Activated CD8-positive, alpha-beta T cell treated with anti-CD3 and anti-CD28 coated beads, Interleukin-2, amount 10 ng/mL, durations not matched to agents 7 days and 5 days (primary cell): ENCODE measurements at regions not wholly inside any gene's neighbourhood (a gene's known extent, or its start where the extent isn't known, plus 50 kb on each side); places are given as distances from the start of the nearest gene placed in this dataset.

Source experiments
- ATAC-seq: fragments of 150-1000 bp; cut with Tn5 transposase; one replicate; pipeline ENCODE4 v1.10.0; 2021; ENCODE audit warnings: moderate library complexity
- CTCF ChIA-PET: fragments of 350-600 bp; sonication (Branson Sonifier 250); formaldehyde crosslinking; loops from one replicate; lab custom pipeline; 2021; ENCODE audit warnings: antibody characterized with exemption; lab: Charles Lee
- POLR2A ChIA-PET: fragments of 350-600 bp; sonication (Branson Sonifier 250); formaldehyde crosslinking; loops from one replicate; lab custom pipeline; 2021; ENCODE audit warnings: antibody characterized with exemption; lab: Charles Lee
- DNase-seq: peaks from one replicate; pipeline ENCODE4 v3.0.0-alpha.2; 2020
- H3K27ac Mint-ChIP-seq: one replicate; pipeline ENCODE4 v1.8.0; 2021; ENCODE audit warnings: mild to moderate bottlenecking, mixed read lengths
- H3K27me3 Mint-ChIP-seq: one replicate; pipeline ENCODE4 v1.8.0; 2021; ENCODE audit warnings: low read depth, mixed read lengths
- H3K36me3 Mint-ChIP-seq: one replicate; pipeline ENCODE4 v1.8.0; 2021; ENCODE audit warnings: low read depth, mixed read lengths
- H3K4me1 Mint-ChIP-seq: one replicate; pipeline ENCODE4 v1.8.0; 2021; ENCODE audit warnings: low read depth, mixed read lengths
- H3K4me3 Mint-ChIP-seq: one replicate; pipeline ENCODE4 v1.8.0; 2021; ENCODE audit warnings: mild to moderate bottlenecking, mixed read lengths
- H3K9me3 Mint-ChIP-seq: one replicate; pipeline ENCODE4 v1.8.0; 2022; ENCODE audit warnings: mixed read lengths; ENCODE audit not compliant: insufficient read depth

DNA sequence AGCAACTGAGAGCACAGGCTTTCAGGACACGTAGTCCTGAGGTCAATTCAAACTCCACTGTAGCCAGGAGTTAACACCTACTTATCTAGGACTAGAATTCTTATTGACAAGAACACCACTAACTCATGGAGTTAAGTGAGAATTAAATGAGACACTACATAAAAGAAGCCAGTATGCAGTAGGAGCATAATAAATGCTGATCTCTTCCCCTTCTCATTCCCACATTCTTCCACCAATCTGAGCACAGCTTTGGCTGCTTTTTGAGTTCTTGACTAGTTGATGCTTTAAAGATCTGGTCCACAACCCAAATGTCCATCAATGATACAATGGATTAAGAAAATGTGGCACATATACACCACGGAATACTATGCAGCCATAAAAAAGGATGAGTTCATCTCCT lies 55.2 kb downstream of the TTC32 start:
- H3K4me3 Mint-ChIP-seq = no peak overlapping the region
- no peaks in the 10 kb centered on the region for H3K36me3 Mint-ChIP-seq
- H3K27me3 Mint-ChIP-seq = no peaks in the 10 kb centered on the region
- POLR2A ChIA-PET = no interaction called here
- H3K9me3 Mint-ChIP-seq = no peaks in the 10 kb centered on the region
- ATAC-seq = no peak
- H3K27ac Mint-ChIP-seq = no peak overlapping the region
- DNase-seq = no peak
- CTCF ChIA-PET = interaction anchor here (1.6 kb wide), 1 partner anchor 17 kb away, joined by 4 read pairs; no protein-coding TSS in a partner anchor
- no peaks in the 10 kb centered on the region for H3K4me1 Mint-ChIP-seq

DNA sequence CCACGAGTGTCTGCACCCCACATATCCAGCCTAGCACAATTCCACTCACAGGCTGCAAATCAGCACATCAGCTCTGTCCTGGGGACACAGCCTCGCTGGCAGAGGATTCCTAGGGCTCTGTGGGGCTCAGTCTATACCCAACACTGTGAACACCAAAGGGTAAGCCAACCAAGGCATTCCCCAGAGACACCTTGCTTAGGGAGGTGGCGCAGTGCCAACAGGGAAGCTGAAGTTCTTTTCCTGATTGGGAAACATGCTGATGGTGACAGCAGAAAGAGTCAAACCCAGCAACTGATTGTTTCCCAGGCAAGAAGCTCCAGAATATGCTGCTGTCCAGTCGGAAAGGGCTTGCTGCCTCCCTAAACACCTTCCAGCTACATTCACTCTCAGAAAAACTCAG lies 55.8 kb downstream of the TTC32 start:
- CTCF ChIA-PET = interaction anchor here (1.6 kb wide), 1 partner anchor 17 kb away, joined by 4 read pairs; no protein-coding TSS in a partner anchor
- Mint-ChIP-seq H3K36me3 (no peaks in the 10 kb centered on the region), H3K27me3 (no peaks in the 10 kb centered on the region), H3K27ac (no peak overlapping the region), H3K4me1 (no peaks in the 10 kb centered on the region), H3K4me3 (no peak overlapping the region), H3K9me3 (no peaks in the 10 kb centered on the region)
- POLR2A ChIA-PET = no interaction called here
- DNase-seq (no peak), ATAC-seq (no peak)

- Mint-ChIP-seq H3K4me3 (no peak overlapping the region), H3K27me3 (no peaks in the 10 kb centered on the region), H3K36me3 (no peaks in the 10 kb centered on the region), H3K27ac (no peak overlapping the region), H3K4me1 (no peaks in the 10 kb centered on the region), H3K9me3 (no peaks in the 10 kb centered on the region)
- ChIA-PET POLR2A (no interaction called here), CTCF (interaction anchor here (0.6 to 1.6 kb wide), 2 partner anchors 18 to 32 kb away, joined by 3 to 4 read pairs; no protein-coding TSS in a partner anchor)
- DNase-seq (no peak), ATAC-seq (no peak)
Measured at GRCh38 chr2:19845323-19845920, 56.4 kb downstream of the TTC32 start.

- no peak for DNase-seq
- ATAC-seq = no peak
- POLR2A ChIA-PET = no interaction called here
- Mint-ChIP-seq H3K4me3 (no peak overlapping the region), H3K4me1 (peaks cover 4% of the 10 kb centered on the region), H3K36me3 (no peaks in the 10 kb centered on the region), H3K27ac (no peak overlapping the region), H3K27me3 (no peaks in the 10 kb centered on the region), H3K9me3 (no peaks in the 10 kb centered on the region)
- CTCF ChIA-PET = interaction anchor here (0.6 to 1.6 kb wide), 2 partner anchors 18 to 32 kb away, joined by 3 to 4 read pairs; no protein-coding TSS in a partner anchor
Measured at GRCh38 chr2:19844750-19845149, 57.0 kb downstream of the TTC32 start.

- ChIA-PET POLR2A (no interaction called here), CTCF (no interaction called here)
- Mint-ChIP-seq H3K36me3 (no peaks in the 10 kb centered on the region), H3K27ac (no peak overlapping the region), H3K9me3 (no peaks in the 10 kb centered on the region), H3K4me1 (peaks cover 10% of the 10 kb centered on the region), H3K27me3 (peaks cover under 1% of the 10 kb centered on the region), H3K4me3 (no peak overlapping the region)
- no peak for ATAC-seq
- DNase-seq = no peak
Measured at GRCh38 chr2:19843992-19844515, 57.7 kb downstream of the TTC32 start.

GRCh38 chr2:19841918-19842693 lies 59.7 kb downstream of the TTC32 start:
- H3K36me3 Mint-ChIP-seq = no peaks in the 10 kb centered on the region
- CTCF ChIA-PET = no interaction called here
- no peak for DNase-seq
- ATAC-seq = no peak
- no peak overlapping the region for H3K27ac Mint-ChIP-seq
- no peaks in the 10 kb centered on the region for H3K9me3 Mint-ChIP-seq
- peaks cover 10% of the 10 kb centered on the region for H3K4me1 Mint-ChIP-seq
- H3K4me3 Mint-ChIP-seq = no peak overlapping the region
- POLR2A ChIA-PET = no interaction called here
- H3K27me3 Mint-ChIP-seq = peaks cover 11% of the 10 kb centered on the region

DNA sequence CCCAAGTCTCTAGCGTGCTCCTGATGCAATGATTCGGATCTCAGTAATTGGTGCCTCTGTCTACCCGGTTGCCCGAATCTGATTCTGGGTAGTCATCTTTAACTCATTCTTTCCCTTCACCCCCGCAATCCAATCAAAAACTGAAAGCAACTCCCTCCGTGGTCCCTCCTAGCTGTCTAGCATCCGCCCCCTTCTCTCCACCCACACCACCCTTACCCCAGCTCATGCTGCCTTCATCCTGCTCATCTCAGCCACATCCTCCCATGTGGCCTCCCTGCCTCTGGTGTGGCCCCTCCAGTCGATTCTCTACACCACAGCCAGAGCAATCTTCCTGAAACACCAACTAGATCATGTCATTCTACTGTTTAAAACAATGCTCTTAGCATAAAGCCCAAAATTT lies 62.3 kb downstream of the TTC32 start:
- ATAC-seq (peak; percentile 57), DNase-seq (peak; percentile 47)
- Mint-ChIP-seq H3K36me3 (no peaks in the 10 kb centered on the region), H3K9me3 (no peaks in the 10 kb centered on the region), H3K27me3 (peaks cover 18% of the 10 kb centered on the region), H3K4me3 (no peak overlapping the region), H3K4me1 (peaks cover 10% of the 10 kb centered on the region), H3K27ac (no peak overlapping the region)
- CTCF ChIA-PET = no interaction called here
- POLR2A ChIA-PET = interaction anchor here (0.6 to 1.0 kb wide), 2 partner anchors 67 to 492 kb away, joined by 3 read pairs; no protein-coding TSS in a partner anchor

GRCh38 chr2:19838616-19839015 lies 63.2 kb downstream of the TTC32 start:
- DNase-seq (no peak), ATAC-seq (no peak)
- no peak overlapping the region for H3K27ac Mint-ChIP-seq
- H3K4me1 Mint-ChIP-seq = peaks cover 10% of the 10 kb centered on the region
- no peaks in the 10 kb centered on the region for H3K9me3 Mint-ChIP-seq
- H3K4me3 Mint-ChIP-seq = no peak overlapping the region
- ChIA-PET CTCF (no interaction called here), POLR2A (interaction anchor here (1.0 kb wide), 1 partner anchor 491 kb away, joined by 3 read pairs; no protein-coding TSS in a partner anchor)
- peaks cover 18% of the 10 kb centered on the region for H3K27me3 Mint-ChIP-seq
- H3K36me3 Mint-ChIP-seq = no peaks in the 10 kb centered on the region

GRCh38 chr2:19837235-19837766 lies 64.5 kb downstream of the TTC32 start:
- ATAC-seq = no peak
- ChIA-PET POLR2A (no interaction called here), CTCF (no interaction called here)
- DNase-seq = no peak
- Mint-ChIP-seq H3K27ac (no peak overlapping the region), H3K4me1 (peaks cover 10% of the 10 kb centered on the region), H3K36me3 (no peaks in the 10 kb centered on the region), H3K4me3 (no peak overlapping the region), H3K27me3 (peaks cover 18% of the 10 kb centered on the region), H3K9me3 (no peaks in the 10 kb centered on the region)

DNA sequence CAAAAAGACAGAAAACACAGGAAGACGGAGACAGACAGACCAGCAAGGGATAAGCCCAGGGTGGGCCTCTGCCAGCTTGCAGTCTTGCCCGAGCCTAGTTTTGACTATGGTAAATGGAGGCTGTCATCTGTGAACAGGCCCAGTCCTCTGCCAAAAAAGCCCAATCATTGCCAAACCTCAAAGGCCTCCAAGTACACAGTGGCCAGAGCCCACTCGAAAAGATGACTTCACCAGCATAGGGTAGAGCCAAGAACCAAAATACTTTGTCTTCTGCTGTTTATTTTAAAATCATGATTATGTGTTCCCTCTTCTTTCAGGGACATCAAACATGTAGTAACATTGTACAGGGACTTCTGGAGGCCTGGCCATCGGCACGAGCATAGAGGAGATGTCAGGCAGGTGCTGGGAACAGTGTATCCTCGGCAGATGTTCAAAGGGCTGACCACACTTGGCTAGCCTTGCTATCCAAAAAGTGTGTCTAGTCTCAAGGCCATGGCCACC lies 66.0 kb downstream of the TTC32 start:
- no peak for ATAC-seq
- ChIA-PET POLR2A (no interaction called here), CTCF (no interaction called here)
- Mint-ChIP-seq H3K4me1 (peaks cover 10% of the 10 kb centered on the region), H3K36me3 (no peaks in the 10 kb centered on the region), H3K9me3 (no peaks in the 10 kb centered on the region), H3K4me3 (no peak overlapping the region), H3K27ac (no peak overlapping the region), H3K27me3 (peaks cover 18% of the 10 kb centered on the region)
- no peak for DNase-seq

DNA sequence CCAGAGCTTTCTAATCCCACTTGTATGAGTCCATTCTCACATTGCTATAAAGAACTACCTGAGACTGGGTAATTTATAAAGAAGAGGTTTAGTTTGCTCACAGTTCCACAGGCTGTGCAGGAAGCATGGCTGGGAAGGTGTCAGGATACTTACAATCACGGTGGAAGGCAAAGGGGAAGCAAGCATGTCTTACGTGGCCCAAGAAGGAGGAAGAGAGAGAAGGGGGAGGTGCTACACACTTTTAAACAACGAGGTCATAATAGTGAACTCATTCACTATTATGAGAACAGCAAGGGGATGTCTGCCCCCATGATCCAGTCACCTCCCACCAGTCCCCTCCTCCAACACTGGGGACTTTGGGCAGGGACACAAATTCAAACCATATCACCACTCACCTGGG lies 67.8 kb downstream of the TTC32 start:
- no peaks in the 10 kb centered on the region for H3K9me3 Mint-ChIP-seq
- H3K27me3 Mint-ChIP-seq = peaks cover 24% of the 10 kb centered on the region
- DNase-seq (no peak), ATAC-seq (no peak)
- H3K4me3 Mint-ChIP-seq = no peak overlapping the region
- H3K27ac Mint-ChIP-seq = no peak overlapping the region
- ChIA-PET CTCF (no interaction called here), POLR2A (no interaction called here)
- no peaks in the 10 kb centered on the region for H3K4me1 Mint-ChIP-seq
- no peaks in the 10 kb centered on the region for H3K36me3 Mint-ChIP-seq

GRCh38 chr2:19829672-19830071 lies 72.1 kb downstream of the TTC32 start:
- H3K9me3 Mint-ChIP-seq = no peaks in the 10 kb centered on the region
- DNase-seq = no peak
- POLR2A ChIA-PET = no interaction called here
- H3K27ac Mint-ChIP-seq = no peak overlapping the region
- no peaks in the 10 kb centered on the region for H3K4me1 Mint-ChIP-seq
- H3K4me3 Mint-ChIP-seq = no peak overlapping the region
- ATAC-seq = no peak
- H3K36me3 Mint-ChIP-seq = no peaks in the 10 kb centered on the region
- CTCF ChIA-PET = no interaction called here
- H3K27me3 Mint-ChIP-seq = peaks cover 19% of the 10 kb centered on the region
